Psoas muscle (tissue), 7 donors: ENCODE measurements at regions not wholly inside any gene's neighbourhood (a gene's known extent, or its start where the extent isn't known, plus 50 kb on each side); places are given as distances from the start of the nearest gene placed in this dataset.

Experiments
- ATAC-seq, 4 donors: fragments of 200-7000 bp; cut with Tn5 transposase; one replicate each; pipeline ENCODE4 v1.9.1; 2020; ENCODE audit warnings: moderate library complexity in 3 of 4, mild to moderate bottlenecking in 2 of 4
- DNase-seq, 2 donors: peaks; one replicate each; pipeline ENCODE4 v3.0.0-alpha.2; 2020
- H3K27ac ChIP-seq: fragments of 200-600 bp; one replicate; pipeline ENCODE4 v1.8.0; 2022
- H3K27me3 ChIP-seq, 3 donors: fragments of 200-600 bp in 1 of 3; one replicate each; pipeline versions ENCODE4 v1.6.1 to v1.8.0; 2013 to 2022; ENCODE audit warnings: low read length in 2 of 3, mild to moderate bottlenecking in 2 of 3, moderate library complexity in 1 of 3; ENCODE audit not compliant: insufficient read depth in 3 of 3
- H3K36me3 ChIP-seq, 2 donors: fragments of 200-600 bp in 1 of 2; one replicate each; pipeline versions ENCODE4 v1.6.1 to v1.8.0; 2013 to 2022; ENCODE audit warnings: low read depth in 1 of 2, mild to moderate bottlenecking in 1 of 2, moderate library complexity in 1 of 2; ENCODE audit not compliant: insufficient read depth in 1 of 2
- H3K4me1 ChIP-seq: fragments of 200-600 bp; one replicate; pipeline ENCODE4 v1.8.0; 2022
- H3K4me3 ChIP-seq: fragments of 200-600 bp; one replicate; pipeline ENCODE4 v1.8.0; 2022; ENCODE audit warnings: mild to moderate bottlenecking
- H3K9me3 ChIP-seq: fragments of 200-600 bp; one replicate; pipeline ENCODE4 v1.8.0; 2022
- CTCF ChIP-seq: fragments of 200-600 bp; IDR thresholded peaks from one replicate; pipeline ENCODE4 v1.8.0; 2022; ENCODE audit warnings: antibody characterized with exemption
- whole genome bisulfite sequencing, 3 donors: extraction: QIAGEN DNeasy Blood & Tissue Kit; methylation state at CpG; one replicate each; pipeline versions ENCODE4 v1.1.6 to v1.1.7; 2013; 5-methylcytosine and 5-hydroxymethylcytosine counted together
- intact Hi-C, 2 donors: fragments of 100-400 bp; cut with DNase I; formaldehyde crosslinking; loops; one replicate each; pipeline versions ENCODE4 v1.11.0 to v1.14.2; 2022
- donor health status: healthy with polysubstance abuse.
- donor health status: DM: no; HTN: no; CAD: no; lungs with moderate emphysema.
- donor health status: Bipolar disorder and iron deficiency.
- donor health status: healthy.
- donor health status: DM: yes; HTN: yes; CAD: no.
- donor health status: DM: no; HTN: no; CAD: no.
- donor health status: DM: yes; HTN: yes; CAD: no.

- WGBS, 3 donors = 81 to 84% (median 81%) methylated on average over 5 of the region's 5 CpGs
- ATAC-seq = no peak
- intact Hi-C loops = no loop called here
Measured at GRCh38 chr11:128388206-128388815, 199.0 kb downstream of the ETS1 start.

GRCh38 chr11:128379587-128380580 lies 207.5 kb downstream of the ETS1 start:
- ATAC-seq (no peak), DNase-seq (no peak)
- Histone ChIP-seq H3K4me1 (no peaks in the 10 kb centered on the region), H3K4me3 (no peak overlapping the region), H3K27me3 (no peaks in the 10 kb centered on the region), H3K9me3 (no peaks in the 10 kb centered on the region), H3K27ac (no peak overlapping the region), H3K36me3 (no peaks in the 10 kb centered on the region)
- intact Hi-C loops = no loop called here
- 61 to 80% (median 65%) methylated on average over 3 of the region's 3 CpGs for WGBS, 3 donors
- TF ChIP-seq CTCF = no peak

More at GRCh38 chr11:128388206-128388815, 199.0 kb downstream of the ETS1 start:
- Histone ChIP-seq H3K27ac (no peak overlapping the region), H3K27me3 (no peaks in the 10 kb centered on the region), H3K4me3 (no peak overlapping the region), H3K4me1 (no peaks in the 10 kb centered on the region), H3K36me3 (no peaks in the 10 kb centered on the region), H3K9me3 (no peaks in the 10 kb centered on the region)
- TF ChIP-seq CTCF = no peak
- DNase-seq = no peak

GRCh38 chr11:128375961-128376360 lies 211.4 kb downstream of the ETS1 start:
- no peak overlapping the region for H3K27ac ChIP-seq
- H3K4me1 ChIP-seq = no peaks in the 10 kb centered on the region
- DNase-seq (no peak), ATAC-seq (no peak)
- intact Hi-C loops = no loop called here
- H3K36me3 ChIP-seq = no peaks in the 10 kb centered on the region
- TF ChIP-seq CTCF = no peak
- 4 to 14% (median 5%) methylated on average over 1 of the region's 1 CpG for WGBS, 3 donors
- H3K4me3 ChIP-seq = no peak overlapping the region
- H3K9me3 ChIP-seq = no peaks in the 10 kb centered on the region
- no peaks in the 10 kb centered on the region for H3K27me3 ChIP-seq

GRCh38 chr11:128374026-128374425 lies 213.3 kb downstream of the ETS1 start:
- TF ChIP-seq CTCF = no peak
- Histone ChIP-seq H3K4me1 (no peaks in the 10 kb centered on the region), H3K27me3 (no peaks in the 10 kb centered on the region), H3K36me3 (no peaks in the 10 kb centered on the region), H3K9me3 (no peaks in the 10 kb centered on the region), H3K4me3 (no peak overlapping the region), H3K27ac (no peak overlapping the region)
- intact Hi-C loops = no loop called here
- WGBS, 3 donors = 71 to 85% (median 74%) methylated on average over 3 of the region's 3 CpGs
- ATAC-seq = no peak
- no peak for DNase-seq
